Stimulated activated CD4-positive, alpha-beta T cell treated with anti-CD3 and anti-CD28 coated beads, TNF-alpha, amount 100 ng/mL, for 24 hours (primary cell): ENCODE measurements at regions not wholly inside any gene's neighbourhood (a gene's known extent, or its start where the extent isn't known, plus 50 kb on each side); places are given as distances from the start of the nearest gene placed in this dataset.
"Not testable (repeated sequence)": the region's sequence is repeated elsewhere in the genome, so short reads cannot be mapped to it uniquely, and the experiment has no call there.

Experiments
- DNase-seq, 3 experiments: peaks; one replicate each; pipeline ENCODE4 v3.0.0-alpha.2; 2020; ENCODE audit warnings: low read depth in 3 of 3

GRCh38 chr11:38011496-38011895 lies 1413.5 kb upstream of the RAG2 start:
- no peak for DNase-seq

- DNase-seq, result no peak
Observed at GRCh38 chr11:38009932-38010331, 1411.9 kb upstream of the RAG2 start.

- DNase-seq, result no peak
Observed at GRCh38 chr11:38006466-38006865, 1408.4 kb upstream of the RAG2 start.

DNA sequence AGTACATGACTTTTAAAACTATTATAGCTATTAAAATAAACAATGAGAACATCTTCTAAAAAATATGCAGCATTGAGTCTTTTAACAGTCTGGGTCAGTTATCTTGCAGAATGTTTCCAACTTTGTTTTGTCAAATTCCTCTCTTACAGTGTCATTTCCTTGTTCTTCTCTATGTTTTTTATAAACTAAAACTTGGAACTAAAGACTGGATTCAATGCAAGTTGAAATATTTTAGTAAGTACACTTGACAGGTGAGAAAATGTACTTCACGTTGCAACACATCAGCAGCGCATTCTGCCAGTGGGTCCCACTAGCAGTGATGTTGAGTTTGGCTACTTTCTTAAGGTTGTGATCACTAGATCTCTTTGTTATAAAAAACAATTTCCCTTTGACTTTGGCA lies 1407.6 kb upstream of the RAG2 start:
- no peak for DNase-seq

DNA sequence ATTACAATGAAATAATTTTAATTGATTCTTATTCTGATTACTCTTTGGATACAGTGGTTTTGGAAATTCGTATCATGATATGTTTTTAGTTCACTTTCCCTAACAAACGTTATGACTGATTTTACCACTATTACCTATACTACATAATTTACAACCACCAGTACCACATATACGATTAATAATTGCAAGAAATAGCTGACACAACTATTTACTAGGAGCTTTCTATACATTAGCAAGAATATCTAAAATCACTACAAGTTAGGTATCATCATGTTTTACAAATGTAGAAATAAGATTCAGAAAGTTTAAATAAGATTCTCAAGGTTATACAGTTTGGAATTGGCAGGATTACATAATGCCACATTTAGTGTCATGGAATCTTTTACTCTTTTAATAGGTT lies 1401.1 kb upstream of the RAG2 start:
- no peak for DNase-seq

- DNase-seq, result no peak
Observed at GRCh38 chr11:37995886-37996285, 1397.8 kb upstream of the RAG2 start.

GRCh38 chr11:37988031-37988430 lies 1390.0 kb upstream of the RAG2 start:
- no peak for DNase-seq

DNA sequence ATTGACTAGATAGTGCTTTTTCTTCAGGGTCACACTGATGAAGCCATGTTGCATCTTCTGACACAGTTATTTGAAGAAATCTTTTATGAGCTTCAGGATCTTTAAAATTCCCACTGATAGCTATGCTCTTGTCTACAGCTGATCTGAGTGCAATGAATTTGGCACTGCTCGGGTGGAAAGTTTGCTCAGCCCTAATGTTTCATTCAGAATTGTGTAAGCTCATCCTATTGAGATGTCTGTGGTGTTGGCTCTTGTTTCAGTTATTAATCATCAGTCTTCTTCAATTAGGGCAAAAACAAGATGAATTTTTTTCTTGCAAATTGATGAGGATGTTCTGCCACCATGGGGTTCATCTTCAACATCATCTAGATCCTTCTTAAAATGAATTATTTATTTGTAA lies 1387.0 kb upstream of the RAG2 start:
- no peak for DNase-seq

GRCh38 chr11:37978647-37979046 lies 1380.6 kb upstream of the RAG2 start:
- DNase-seq, result no peak

DNA sequence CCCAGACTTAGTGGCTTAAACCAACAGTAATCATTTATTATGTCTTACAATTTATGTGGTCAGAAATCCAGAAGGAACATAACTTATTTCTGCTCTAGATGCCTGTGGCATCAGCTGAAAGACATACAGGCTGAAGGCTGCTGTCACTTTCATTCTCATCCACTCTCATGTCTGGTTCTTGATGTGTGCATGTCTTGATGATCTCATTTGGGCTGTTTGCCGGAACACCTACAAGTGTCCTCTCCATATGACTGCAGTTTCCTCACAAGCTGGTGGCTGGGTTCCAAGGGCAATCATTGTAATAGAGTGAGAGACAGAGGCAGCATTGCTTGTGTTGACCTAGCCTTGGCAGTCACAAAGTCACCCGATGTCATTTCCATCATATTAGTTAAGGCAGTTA lies 1375.9 kb upstream of the RAG2 start:
- no peak for DNase-seq

DNA sequence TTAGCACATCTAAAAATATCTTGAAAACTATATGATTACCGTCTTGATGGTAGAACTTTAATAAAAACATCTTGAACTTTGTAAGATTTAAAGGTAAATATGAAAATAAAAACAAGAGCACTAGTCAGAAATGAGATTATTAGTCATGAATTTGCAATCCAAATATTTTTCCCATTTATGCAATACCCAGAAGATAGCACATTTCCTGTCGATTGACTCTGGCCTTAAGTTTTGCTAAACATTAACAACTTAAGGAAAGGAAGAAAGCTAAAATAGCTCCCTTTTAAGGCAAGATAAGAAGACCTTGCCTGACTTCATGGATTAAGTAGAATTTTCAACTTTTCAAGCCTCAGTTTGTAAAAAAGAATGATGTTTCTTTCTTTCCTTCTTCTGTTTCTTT lies 1374.7 kb upstream of the RAG2 start:
- DNase-seq, result no peak

- DNase-seq, result not testable (repeated sequence)
Observed at GRCh38 chr11:37969336-37969735, 1371.3 kb upstream of the RAG2 start.

GRCh38 chr11:37968148-37968547 lies 1370.1 kb upstream of the RAG2 start:
- no peak for DNase-seq

GRCh38 chr11:37967635-37968034 lies 1369.6 kb upstream of the RAG2 start:
- no peak for DNase-seq

DNA sequence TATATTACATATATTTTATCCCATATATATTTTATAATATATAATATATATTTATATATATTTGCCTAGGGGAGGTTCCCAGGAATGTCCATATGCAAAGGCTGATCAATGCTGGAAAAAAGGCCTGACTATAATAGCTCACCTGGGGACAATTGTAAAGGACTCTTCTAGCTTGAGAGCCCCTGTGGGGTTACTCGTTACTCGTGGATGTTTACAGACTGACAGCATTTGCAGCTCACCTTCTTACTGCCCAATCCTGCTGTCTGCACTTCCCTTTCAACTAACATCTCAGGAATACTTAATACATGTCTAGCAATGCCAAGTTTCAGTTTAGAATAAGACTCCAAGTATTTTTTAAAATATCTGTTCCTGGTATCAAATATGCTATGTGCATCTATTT lies 1365.4 kb upstream of the RAG2 start:
- DNase-seq, result no peak

GRCh38 chr11:37957717-37958116 lies 1359.7 kb upstream of the RAG2 start:
- DNase-seq, result no peak

DNA sequence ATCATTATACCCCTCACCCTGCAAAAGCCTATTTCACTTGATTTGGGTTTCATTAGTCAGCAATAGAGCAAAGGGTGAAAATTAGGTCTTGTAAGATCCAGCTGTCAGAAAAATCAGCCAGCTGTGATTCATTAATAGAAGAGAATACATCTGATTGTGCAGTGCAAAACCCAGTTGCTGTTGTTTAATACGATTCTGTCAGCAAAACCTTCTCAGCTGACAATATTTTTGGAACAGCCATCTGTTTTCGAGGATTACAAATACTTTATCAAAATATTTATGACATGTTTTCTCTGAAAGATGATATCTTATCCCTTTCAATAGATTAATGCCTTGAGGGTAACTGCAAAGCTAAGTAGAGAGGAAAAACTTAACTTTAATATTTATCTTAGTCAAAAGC lies 1354.0 kb upstream of the RAG2 start:
- DNase-seq, result no peak

DNA sequence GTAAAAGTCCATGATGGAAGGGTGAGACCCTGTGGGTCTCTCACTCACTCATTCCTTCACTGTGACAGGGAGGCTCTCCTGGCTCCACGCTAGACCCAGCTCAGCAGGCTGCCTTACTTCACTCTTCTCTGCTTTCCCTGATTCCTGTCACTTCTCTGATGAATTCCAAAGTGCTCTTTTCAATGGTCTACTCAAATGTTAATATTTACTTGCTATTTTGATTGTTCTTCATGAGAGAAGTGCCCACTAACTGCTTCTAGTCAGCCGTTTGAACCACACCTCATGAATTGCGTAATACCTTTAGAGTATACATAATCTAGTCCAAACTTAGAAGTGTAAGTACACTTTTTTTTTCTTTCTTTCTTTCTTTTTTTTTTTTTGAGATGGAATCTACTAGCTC lies 1350.2 kb upstream of the RAG2 start:
- DNase-seq, result no peak

DNA sequence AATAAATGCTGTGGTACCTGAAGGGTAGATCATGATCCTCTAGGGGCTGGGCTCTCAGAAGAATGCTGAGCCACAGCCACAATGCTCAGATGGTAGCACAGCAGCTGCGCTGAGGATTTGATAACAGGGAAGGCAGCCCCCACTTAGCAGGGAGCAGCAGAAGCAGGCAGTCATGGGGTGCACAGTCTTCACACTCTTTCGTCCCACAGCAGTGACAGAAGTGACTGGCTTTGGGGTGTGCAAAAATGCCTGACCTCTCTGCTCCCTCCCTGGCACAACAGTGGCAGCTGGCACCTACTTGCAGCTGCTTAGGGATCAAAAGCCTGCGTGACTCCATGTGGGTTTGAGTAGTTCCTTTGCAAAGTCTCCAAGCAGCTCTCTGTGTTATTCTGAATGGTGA lies 1349.8 kb upstream of the RAG2 start:
- no peak for DNase-seq

DNA sequence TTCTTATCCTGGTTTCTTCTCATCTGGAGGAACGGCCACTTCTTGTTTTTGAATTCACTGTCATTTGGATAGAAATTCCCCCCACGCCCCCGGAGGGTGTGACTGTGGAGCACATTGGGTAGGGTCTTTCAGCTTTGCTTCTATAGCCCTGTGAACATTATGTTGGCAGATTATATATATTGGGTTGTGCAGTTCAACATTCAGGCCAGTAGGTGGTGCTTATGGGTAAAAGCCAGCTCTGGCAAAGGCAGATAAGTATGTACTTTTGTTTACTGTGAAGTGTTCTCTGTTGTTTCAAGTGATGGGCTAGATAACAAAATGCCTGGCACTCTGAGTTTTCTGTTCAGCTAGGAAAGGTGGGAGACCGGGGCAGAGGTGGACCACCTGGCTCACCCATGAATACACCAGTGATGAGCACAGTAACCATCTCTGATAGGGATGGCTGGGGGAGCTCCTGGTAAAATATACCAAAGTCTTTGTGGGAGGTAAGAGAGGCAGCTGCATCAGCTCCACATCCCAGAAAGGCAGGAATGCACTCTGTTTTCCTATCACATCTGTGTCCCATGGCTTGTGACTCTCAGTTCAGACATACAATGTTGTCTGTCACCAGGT lies 1348.2 kb upstream of the RAG2 start:
- no peak for DNase-seq

DNA sequence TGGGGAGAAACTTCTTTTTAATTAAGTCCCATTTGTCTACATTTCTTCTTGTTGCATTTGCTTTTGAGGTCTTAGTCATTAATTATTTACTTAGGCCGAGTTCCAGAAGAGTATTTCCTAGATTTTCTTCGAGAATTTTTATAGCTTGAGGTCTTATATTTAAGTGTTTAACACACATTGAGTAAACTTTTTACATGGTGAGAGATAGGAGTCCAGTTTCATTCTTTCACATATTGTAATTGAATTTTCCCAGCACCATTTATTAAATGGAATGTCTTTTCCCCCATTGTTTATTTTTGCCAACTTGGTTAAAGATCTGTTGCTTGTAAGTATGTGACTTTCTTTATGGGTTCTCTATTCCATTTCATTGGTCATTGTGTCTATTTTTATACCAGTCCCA lies 1344.0 kb upstream of the RAG2 start:
- DNase-seq, result no peak

DNA sequence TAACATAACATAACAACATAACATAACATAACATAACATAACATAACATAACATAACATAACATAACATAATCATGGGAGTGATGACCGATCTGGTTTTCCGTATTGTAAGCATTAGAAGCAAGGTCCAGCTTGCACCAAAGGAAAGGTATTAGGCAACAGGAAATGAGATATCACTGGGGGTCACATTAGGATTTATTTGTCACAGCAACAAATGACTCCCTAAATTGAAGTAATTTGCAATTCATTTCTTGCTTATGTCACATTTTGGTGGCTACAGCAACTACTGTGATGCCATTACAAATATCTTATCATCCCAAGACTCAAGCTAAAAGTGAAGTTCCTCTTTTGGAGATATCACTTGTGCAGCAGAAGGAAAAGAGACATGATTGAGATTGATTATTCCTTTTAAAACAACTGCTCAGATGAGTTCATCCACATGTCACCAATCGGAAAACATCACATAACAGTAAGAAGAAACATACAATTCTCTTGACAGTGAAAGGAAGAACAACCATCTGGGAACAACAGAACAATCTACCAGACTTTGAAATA lies 1331.1 kb upstream of the RAG2 start:
- no peak for DNase-seq

DNA sequence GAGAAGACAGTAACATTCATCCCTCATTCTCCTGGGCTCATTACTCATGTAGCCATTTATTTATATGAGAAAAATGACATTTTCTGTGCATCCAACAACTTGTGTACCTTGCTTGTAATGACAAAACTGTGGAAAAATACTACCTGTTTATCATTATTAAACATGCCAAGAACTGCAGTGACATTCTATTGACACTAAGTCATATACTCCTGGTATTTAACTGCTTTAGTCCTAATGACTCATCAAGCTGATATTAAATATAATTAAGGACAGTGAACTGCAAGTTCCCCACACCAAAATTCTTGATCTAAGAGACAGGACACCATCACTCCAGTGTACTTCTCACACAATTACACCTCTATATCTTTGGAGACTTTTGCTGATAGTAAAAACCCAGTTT lies 1328.7 kb upstream of the RAG2 start:
- DNase-seq, result no peak

DNA sequence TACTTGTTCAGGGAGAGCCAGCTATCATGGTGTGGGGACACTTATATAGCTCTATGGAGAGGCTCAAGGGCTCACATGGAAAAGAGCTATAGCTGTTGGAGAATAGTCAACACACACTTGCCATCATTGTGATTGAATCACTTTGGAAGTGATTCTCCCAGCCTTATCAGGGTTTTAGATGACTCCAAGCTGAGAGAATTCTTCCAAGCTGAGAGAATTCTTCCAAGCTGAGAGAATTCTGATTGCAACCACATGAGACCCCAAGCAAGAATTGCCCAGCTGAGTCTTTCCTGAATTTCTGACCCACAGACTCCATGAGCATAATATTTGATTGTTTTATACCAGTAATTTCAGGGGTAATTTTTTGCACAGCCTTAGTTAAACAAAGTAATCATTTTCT lies 1318.3 kb upstream of the RAG2 start:
- no peak for DNase-seq
